Stimulated activated CD4-positive, alpha-beta T cell treated with anti-CD3 and anti-CD28 coated beads, Interleukin-1b, Interleukin-23, amount 100 ng/mL, for 24 hours (primary cell): ENCODE measurements at regions not wholly inside any gene's neighbourhood (a gene's known extent, or its start where the extent isn't known, plus 50 kb on each side); places are given as distances from the start of the nearest gene placed in this dataset.
"Not testable (repeated sequence)": the region's sequence is repeated elsewhere in the genome, so short reads cannot be mapped to it uniquely, and the experiment has no call there.

Experiments used
- DNase-seq, 4 experiments: peaks; one replicate each; pipeline ENCODE4 v3.0.0-alpha.2; 2020; ENCODE audit warnings: low read depth in 4 of 4, low spot score in 1 of 4

DNA sequence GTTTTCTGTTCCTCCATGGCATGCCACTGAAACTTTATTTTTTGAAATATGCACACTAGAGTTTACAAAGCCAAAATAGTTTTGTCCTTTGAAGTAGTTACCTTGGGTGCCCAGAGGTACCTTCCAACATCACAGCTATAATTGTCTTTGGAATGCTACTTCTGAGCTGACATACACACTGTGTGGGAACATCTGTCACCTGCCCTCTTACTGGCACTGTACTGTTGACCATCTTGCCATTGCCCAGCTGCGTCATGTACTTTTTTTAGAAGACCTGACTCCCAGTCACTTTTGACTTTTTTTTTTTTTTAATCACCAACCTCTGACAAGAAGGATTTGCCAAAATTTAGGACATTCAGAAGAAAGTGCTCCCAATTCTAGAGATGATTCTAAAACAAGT, 200.5 kb upstream of the CXorf66 start:
- no peak for DNase-seq

DNA sequence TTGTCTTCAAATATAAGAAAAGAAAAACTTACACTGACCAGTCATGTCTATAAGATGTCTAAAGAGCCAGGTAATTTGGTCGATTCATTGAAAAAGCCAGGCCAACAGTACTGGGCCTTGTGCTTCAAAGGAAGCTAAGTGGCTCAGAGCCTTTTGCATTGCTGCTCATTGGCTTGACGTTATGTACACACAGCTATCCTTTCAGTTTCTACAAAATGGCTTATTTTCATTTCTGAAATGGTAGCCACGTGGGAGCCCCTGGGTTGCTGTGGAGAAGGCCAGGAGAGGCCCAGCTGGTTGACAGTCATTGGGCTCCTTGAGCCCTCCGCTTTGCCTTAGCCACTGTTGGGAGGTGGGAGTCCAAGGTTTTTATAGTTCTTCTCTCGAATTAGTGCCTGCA, 199.1 kb upstream of the CXorf66 start:
- DNase-seq = no peak

DNA sequence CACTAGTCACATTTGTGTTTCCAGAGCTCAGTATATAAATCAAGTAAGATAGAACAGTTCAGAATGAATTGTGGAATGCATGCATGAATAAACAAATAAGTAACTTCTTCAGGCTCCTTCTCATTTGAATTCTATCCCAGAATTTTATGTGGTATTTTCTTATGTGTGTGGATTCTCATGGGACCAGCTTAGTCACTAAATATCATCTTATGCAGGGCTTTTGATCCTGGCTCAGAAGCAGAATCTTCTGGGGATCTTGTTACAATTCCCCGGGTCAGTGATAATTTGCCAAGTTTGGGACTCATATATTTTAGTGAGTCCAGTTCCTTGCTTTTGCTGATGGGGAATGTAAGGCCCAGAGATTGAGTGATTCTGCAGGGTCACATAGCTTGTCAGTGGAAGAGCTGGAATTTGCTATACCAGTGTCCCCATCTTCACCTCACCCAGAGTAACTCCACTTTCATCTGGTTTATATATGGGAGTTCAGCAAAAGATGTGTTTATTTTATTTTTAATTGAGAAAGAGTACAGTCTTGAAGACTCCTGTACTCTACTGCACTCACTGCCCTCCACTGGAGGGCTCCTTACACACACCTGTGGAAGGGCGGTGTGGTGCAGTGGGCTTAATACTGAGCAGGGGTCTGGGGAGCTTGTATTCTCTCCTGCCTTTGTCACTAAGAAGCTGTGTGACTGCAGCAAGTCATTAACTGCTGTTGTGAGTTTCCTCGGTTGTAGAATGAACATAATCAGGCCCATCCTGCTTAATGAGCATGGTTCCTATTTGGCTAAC, 198.2 kb upstream of the CXorf66 start:
- no peak for DNase-seq

DNA sequence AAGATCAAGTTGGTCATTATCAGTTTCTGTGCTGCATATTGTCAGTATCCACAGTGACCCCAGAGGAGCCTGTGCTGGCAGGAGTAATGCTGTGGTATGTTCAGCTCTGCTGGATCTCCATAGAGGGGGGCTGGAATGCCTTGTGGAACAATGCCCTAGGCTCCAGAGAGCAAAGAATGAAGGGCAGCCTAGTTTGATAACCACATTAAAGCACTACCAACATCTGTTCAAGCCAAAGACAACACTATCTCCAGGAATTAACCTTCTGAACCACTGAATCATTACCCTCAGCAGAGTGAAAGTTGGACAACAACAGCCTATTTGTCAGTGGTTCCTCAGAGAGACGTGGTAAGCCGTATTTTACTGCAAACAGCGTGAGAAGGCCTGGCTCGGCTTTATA, 192.3 kb upstream of the CXorf66 start:
- no peak for DNase-seq

DNA sequence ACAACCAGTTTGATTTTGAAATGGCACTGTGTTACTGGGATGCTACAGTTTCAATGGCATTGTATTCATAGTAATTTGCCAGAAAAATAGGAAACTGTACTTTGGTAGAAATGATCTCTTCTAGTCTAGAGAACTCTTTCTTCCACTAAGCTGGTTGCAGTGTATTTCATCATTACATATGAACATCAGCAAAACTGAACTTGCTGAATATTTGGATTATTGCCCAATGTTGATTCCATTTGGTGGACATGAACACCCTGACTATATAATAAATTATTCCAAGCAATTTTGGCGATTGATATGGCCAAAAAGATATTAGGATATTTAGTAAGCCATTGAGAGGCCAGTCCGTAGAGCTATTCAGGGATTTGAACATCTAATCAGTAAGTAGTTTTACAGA, 191.8 kb upstream of the CXorf66 start:
- DNase-seq = no peak

DNA sequence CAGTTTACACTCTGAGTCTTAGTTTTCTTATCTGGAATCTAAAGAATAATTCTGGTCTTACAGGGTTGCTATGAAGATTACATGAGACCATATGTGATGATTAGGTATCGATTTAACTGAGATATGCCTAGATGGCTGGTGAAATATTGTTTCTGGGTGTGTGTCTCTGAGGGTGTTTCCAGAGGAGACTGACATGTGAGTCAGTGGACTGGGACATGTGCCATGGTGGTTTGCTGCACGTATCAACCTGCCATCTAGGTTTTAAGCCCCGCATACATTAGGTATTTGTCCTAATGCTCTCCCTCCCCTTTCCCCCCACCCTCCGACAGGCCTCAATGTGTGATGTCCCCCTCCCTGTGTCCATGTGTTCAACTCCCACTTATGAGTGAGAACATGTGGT, 186.0 kb upstream of the CXorf66 start:
- no peak for DNase-seq

DNA sequence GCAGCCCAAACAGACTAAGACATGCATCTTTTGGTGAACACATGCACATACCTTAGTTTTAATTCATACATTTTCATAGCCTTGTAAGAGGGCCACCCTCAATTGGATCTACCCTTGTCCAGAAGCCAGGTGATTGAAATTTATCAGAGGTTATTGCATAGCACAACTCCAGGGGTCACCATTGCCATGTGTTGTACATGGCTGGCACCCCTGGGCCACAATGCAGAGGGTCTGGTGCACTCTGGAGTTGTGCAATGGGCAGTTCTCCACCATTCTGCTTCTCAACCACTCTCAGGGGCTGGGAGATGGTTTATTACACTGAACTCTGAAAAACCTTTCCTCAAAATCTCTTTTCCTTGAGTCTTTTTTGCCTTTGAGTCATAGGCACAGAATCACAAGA, 184.4 kb upstream of the CXorf66 start:
- DNase-seq = no peak

DNA sequence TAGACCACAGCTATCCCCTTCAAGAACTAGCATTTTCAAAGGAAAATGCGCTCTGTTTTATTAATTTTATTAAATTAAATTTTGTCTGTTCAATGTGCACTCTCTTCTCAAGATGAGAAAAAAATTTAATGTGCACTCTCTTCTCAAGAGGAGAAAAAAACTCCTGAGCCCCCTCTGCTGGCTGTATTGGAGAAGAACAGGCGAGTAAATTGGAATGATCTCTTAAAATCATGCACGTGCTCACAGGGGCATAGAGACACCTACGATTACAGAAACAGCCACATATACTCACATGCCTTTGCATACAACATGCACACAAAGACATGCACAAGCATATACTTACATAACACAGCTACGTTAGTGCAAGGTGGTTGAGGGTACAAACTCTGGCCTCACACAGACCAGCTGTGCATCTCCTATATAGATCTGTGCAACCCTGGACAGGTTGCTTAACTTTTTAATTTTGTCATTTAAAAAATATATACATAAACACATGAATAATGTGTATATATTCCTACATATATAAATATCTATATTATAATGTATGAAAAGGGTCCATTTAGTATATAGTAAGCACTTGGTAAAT, 176.2 kb upstream of the CXorf66 start:
- DNase-seq = peak in 2 of 4 experiments; percentile 1 to 17

DNA sequence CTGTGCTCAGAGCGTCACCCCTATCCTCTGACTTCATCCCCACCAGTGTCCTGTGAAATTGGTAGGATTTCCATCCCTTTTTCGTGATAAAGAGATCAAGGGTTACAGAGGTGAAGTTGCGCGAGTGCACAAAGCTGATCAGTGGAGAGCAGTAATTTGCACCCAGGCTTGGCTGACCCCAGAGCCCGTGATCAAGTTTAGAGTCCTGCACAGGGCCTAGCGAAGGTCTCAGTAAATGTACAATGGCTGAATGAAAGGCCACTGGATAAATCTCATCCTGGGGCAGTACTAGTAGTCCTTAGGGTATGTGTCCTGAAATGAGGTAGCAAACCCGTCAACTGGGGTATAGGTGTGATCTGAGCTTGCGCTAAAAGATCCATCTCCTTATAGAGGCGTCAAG, 173.2 kb upstream of the CXorf66 start:
- not testable (repeated sequence) for DNase-seq

DNA sequence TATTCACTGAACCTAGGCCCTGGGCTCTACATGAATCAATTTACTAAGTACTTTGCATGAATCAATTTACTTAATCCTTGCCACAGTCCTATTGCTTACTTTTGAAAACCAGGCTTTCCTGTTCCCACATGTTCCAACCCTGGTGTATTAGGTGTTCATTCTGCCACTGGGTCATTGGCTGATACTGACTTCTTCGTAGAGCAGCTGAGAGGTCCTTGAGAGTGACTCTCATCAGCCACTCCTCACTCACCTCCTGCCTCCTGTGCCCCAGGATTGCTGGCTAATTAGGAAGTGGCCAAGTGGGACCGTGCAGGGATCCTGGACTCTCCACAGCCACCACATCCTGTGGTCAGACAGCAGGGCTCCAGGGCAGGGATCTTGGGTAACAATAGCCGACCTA, 172.7 kb upstream of the CXorf66 start:
- DNase-seq = not testable (repeated sequence)

DNA sequence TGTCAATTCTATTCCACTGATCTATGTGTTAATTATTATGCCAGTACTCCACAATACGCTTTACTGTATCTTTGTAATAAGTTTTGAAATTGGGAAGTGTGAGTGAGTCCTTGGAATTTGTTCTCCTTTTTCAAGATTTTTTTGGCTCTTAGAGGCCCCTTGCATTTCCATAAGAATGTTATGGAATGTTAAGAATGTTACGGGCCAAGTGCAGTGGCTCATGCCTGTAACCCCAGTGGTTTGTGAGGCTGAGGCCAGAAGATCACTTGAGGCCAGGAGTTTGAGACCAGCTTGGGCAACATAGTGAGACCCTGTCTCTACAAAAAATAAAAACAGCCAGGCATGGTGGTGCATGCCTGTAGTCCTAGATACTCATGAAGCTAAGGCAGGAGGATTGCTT, 167.6 kb upstream of the CXorf66 start:
- DNase-seq = no peak

DNA sequence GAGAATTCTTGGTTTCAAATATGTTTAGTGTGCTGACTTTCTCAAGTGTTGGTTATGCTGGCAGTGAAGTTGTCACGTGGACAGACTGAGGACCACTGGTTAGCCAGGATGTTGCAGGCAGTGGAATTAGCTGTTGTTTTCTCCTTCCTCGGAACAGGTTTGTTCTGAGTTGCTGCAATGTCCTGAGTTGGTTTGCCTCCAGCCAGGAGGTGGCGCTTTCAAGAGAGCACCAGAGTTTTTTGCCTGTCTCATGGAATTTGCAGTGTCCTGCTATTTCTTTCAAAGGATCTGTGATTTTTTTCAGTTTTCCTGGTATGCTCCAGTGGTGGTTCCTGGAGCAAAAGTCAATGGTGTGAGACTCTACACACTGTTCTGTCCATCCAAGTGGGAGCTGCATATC, 158.1 kb upstream of the CXorf66 start:
- no peak for DNase-seq

DNA sequence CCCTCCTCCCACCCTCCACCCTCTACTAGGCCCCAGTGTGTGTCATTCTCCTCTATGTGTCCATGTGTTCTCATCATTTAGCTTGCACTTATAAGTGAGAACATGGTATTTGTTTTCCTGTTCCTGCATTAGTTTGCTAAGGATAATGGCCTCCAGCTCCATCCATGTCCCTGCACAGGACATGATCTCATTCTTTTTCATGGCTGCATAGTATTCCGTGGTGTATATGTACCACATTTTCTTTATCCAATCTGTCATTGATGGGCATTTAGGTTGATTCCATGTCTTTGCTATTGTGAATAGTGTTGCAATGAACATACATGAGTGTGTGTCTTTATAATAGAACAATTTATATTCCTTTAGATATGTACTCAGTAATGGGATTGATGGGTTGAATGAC, 148.7 kb upstream of the CXorf66 start:
- not testable (repeated sequence) for DNase-seq

DNA sequence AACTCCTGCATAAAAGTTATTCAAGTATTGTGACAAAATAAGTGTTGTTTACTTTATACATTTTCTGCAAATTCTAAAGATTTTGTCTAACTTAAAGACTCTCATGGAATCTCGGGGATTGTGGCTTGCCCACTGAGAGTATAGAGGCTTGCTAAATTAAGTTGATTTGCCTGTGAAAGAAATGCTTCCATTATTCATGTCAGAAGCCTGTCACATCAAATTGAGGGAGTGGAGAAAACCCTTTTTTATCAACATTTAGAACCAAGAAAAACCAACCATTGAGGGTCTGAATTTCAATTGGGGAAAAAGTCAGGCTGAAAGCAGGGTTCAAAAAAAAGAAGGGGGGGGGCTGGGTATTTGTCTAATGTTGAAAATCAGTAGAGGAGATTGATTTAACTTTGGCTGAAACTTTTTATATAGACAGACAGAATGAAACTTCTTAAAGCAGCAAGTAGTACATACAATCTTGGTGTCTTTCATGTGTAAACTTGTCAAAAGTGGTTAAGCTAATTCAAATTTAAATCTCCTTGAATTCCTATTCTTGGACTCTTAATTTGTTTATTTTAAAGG, 144.8 kb upstream of the CXorf66 start:
- DNase-seq = no peak

DNA sequence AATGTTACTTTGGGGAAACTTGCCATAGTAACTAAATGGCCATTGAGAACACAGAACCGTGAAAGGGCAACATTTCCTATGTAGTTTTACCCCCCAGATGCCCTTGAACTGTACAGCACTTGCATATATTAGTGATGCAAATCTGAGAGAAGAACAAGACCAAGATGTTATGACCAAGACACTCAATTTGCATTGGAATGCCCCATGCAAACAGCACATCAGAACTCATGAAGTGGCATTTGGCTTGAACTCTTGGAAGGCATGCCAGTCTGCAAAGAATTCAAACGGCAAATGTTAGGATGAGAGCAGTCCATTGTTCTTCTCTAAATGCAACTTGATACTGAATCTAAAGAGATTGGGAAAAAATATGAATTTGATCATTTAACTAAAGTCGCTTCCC, 139.4 kb upstream of the CXorf66 start:
- no peak for DNase-seq

DNA sequence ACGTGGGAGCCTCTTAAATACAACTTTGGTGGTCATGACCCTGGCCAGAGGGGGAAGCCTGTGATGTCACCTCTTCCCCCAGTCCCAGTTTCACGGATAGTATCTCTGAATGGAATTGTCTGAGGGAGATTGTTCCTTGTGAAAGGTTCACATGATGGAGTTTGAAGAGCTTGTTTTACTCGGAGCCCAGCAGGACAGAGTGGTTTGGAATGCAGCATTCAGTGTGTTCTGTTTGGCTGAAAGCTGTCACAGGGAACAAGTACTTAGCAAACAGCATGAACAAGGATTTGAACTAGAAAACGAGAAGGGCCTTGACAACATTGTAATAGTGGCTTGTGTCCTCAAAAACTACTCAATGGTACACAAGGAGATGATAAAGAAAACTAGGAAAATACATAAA, 133.9 kb upstream of the CXorf66 start:
- DNase-seq = no peak

DNA sequence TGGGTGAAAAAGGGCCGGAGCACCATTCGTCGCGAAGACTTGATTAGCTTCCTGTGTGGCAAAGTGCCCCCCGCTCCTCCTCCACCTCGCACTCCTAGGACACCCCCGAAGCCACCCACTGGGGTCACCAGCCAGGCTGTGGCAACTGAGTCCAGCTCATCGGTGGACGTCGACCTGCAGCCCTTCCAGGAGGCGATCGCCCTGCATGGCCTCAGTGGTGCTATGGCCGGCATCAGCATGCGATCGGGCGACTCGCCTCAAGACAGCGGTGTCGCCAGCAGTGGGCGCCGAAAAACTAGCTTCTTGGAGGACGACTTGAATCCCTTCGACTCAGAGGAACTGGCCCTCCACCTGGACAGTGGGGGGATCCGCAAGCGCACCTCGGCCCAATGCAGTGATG, 126.8 kb upstream of the CXorf66 start:
- no peak for DNase-seq

DNA sequence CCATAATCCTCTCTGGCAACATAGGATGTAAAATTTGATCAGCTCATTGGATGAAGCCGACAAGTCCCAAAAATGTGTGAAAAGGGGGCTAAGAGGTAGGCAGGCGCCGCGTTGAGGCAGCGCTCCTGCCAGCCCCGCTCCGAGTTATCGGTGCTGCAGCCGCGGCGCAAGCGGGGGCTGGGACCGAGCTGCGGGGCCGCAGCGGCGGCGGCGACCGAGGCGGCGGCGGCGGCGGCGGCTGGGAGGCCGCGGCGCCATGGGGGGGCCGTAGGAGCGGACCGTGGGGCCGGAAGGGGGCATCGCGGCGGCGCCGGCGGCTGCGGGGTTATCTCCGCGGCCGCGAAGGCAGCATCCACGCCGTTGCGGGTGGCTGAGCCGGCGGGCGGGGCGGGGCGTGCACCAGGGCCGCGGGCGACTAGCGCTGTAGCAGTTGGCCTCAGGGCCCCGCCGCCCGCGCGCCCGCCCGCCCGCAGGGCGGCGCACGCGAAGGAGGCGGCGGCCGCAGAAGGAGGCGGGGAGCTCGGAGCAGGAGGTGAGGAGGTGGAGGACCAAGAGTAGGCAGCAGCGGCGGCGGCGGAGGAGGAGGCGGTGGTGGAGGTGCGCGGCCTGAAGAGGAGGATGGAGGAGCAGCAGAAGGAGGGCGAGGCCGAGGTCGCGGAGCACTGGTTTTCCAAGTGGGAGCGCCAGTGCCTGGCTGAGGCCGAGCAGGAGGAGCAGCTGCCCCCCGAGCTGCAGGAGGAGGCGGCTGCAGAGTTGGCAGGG, 126.0 kb upstream of the CXorf66 start:
- peak in 1 of 4 experiments; percentile 7 for DNase-seq

DNA sequence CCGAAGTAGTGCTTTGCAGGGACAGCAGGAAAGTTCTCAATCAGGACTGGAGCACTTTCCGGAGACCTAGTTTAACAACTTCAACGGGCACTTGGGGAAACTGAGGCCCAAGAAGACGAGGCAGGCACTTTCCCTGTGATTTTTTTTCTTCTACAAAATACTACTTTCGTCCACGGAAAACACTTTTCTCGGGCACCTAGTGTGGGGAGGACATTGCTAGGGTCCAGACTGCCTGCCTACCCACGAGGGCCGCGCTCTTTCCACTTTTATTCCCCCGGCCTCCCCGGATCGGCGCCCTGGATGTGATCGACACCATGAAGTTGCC, 125.4 kb upstream of the CXorf66 start:
- DNase-seq = no peak

DNA sequence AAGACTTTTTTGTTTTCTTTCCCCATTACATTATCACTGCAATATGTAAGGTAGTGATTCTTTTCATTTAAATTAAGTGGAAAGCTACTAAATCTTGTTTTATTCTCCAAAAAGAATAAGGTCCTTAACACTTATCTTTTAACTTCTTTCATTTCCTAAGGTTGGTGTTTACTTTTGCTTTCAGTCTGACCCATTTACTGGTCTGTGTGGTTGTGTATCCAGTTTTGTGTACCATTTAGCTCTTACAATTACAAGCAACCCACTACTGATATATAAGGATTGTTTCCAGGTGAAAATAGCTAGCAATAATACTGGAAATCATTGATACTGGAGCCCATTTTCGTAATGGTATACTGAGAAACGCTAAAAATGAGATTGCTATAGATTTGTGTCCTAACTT, 123.1 kb upstream of the CXorf66 start:
- DNase-seq = no peak

DNA sequence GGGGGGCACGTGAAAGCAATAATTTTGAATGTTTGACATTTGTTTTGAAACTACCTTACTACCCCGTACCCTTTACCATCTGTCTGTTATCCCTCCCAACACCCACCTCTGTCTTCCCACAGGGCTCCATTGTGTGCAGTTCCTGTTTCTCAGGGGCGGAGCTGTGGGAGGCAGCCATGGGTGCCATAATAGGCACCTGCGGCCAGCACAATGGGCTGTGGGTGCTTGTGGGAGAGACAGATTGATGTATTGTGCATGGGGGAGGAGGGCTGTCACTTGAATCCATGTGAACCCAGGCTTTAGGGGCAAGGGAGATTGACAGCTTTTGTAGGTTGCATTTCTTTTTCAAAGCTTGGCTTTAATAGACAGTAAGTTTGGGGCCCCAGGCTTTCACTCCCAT, 122.6 kb upstream of the CXorf66 start:
- no peak for DNase-seq

DNA sequence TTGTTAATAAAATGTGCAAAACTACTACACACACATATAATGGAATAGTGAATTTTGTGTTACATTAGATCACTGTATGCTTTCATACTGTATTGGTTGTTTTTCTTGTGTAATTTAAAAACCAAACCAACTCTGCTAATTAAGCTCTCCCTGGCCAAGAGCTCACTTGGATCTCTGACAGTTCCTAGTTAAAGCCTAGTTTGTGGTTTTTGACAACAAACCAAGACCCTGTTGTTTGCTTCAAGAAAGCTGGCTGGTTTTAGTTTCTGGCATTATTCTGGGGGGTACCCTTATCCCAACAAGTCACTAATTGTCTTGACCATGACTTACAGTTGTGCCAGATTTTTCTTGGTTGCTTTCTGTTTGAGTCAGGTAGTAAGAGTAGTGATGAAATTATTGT, 121.4 kb upstream of the CXorf66 start:
- DNase-seq = no peak
